Neural progenitor cell (in vitro differentiated cells): ENCODE measurements at regions not wholly inside any gene's neighbourhood (a gene's known extent, or its start where the extent isn't known, plus 50 kb on each side); places are given as distances from the start of the nearest gene placed in this dataset.

Experiments used
- CTCF ChIP-seq: fragments of 200-600 bp; sonication (generic); IDR thresholded peaks from 2 replicates; pipeline ENCODE4 v1.5.1; 2017; ENCODE audit warnings: antibody characterized with exemption, mild to moderate bottlenecking
- EZH2 ChIP-seq: fragments of 200-600 bp; sonication (generic); IDR thresholded peaks from 2 replicates; pipeline ENCODE4 v1.6.1; 2017; ENCODE audit warnings: antibody characterized with exemption, mild to moderate bottlenecking, moderate library complexity

DNA sequence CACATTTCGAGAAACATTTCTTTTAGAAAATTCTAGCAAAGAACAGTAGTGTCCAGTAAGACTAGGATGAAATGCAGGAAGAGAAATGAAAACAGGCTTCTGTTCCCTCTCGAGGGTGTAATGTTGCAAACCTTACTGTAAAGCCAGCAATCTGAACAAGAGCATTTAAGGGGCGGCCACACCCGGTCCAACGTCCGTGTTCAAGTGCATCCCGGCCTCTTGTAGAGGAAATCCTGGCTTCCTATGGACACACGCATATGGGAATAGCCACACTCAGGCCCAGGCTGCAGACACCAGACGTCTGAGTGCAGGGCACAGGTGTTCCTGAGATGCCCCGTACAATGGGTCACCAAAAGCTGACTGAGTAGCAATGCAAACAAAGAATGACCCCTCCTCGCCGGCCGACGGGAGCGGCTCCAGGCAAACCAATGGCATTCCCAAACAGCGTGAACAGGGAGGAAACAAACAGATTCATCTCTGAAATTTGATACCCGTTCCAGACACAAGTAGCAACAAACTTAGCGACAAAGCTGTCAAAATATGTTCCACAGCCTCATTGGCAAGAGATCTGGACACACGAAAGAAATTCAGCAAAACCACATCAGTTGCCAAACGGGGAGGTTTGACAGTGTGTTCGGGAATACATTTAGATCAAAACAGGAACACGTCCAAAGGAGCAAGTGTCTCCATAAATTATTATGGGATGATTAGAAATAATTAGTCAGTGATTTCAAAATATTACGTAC, 278.6 kb upstream of the TSHZ3 start:
- TF ChIP-seq CTCF = no peak
- no peak for TF ChIP-seq EZH2
